ENCODE measurements at regions not wholly inside any gene's neighbourhood (a gene's known extent, or its start where the extent isn't known, plus 50 kb on each side); places are given as distances from the start of the nearest gene placed in this dataset.
A peak's percentile ranks its signal among the peaks of the same experiment; 100 is the strongest.

- ATAC-seq, result no peak
- no peak for TF ChIP-seq ZNF70 (CRISPR knock-in tag; IDR thresholded peaks at IDR 0.05)
- no peak for TF ChIP-seq ZNF8 (CRISPR knock-in tag; IDR thresholded peaks at IDR 0.05)
- TF ChIP-seq CSDC2 (CRISPR knock-in tag; IDR thresholded peaks at IDR 0.05), result no peak
- TF ChIP-seq SNAI2 (CRISPR knock-in tag; IDR thresholded peaks at IDR 0.05), result no peak
- no peak for TF ChIP-seq ESRRG (CRISPR knock-in tag; IDR thresholded peaks at IDR 0.05)
- TF ChIP-seq CREB5 (CRISPR knock-in tag; IDR thresholded peaks at IDR 0.05; ENCODE audit: low read depth), result no peak
- TF ChIP-seq RARB (CRISPR knock-in tag; IDR thresholded peaks at IDR 0.05), result no peak
- TF ChIP-seq CSRNP3 (CRISPR knock-in tag; IDR thresholded peaks at IDR 0.05), result no peak
- TF ChIP-seq ZC3H10 (CRISPR knock-in tag; IDR thresholded peaks at IDR 0.05), result no peak
- no peak for TF ChIP-seq ZFP3 (CRISPR knock-in tag; IDR thresholded peaks at IDR 0.05)
- TF ChIP-seq TOX (CRISPR knock-in tag; IDR thresholded peaks at IDR 0.05; ENCODE audit: borderline replicate concordance), result no peak
- no peak for TF ChIP-seq GLIS3 (CRISPR knock-in tag; IDR thresholded peaks at IDR 0.05)
- no peak for TF ChIP-seq POU6F1 (CRISPR knock-in tag; IDR thresholded peaks at IDR 0.05; ENCODE audit: borderline replicate concordance, low read depth)
- TF ChIP-seq ISL1 (CRISPR knock-in tag; IDR thresholded peaks at IDR 0.05), result no peak
- no peak for TF ChIP-seq ZFP30 (CRISPR knock-in tag; IDR thresholded peaks at IDR 0.05)
- no peak for TF ChIP-seq TCF4 (CRISPR knock-in tag; IDR thresholded peaks at IDR 0.05; ENCODE audit: borderline replicate concordance)
Observed at GRCh38 chr10:18737841-18738240, 78.6 kb downstream of the ARL5B start.

DNA sequence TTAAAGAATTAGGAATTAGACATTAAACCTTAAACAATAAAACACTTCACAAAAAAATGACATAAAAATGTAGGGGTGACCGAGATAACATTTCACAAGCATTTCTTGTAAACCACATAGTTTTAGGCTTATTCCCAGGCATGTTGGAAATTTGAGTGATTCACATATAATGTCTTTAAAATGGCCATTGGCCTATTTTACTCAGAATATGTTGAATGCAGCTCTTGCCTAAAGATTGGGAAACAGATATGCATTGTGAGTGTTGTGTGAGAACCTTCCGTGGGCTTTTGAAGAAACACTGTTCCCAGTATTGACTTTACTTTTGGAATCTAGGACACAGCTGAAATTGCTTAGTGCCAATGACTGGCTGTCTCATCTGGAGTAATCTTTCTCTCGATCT is 79.6 kb downstream of the ARL5B start:
- TF ChIP-seq CSRNP3 (CRISPR knock-in tag; IDR thresholded peaks at IDR 0.05) (no peak), ZFP30 (CRISPR knock-in tag; IDR thresholded peaks at IDR 0.05) (no peak), ISL1 (CRISPR knock-in tag; IDR thresholded peaks at IDR 0.05) (peak; percentile 34; the same call in 1 of the 2 replicates)
- TF ChIP-seq, protein P1, sequence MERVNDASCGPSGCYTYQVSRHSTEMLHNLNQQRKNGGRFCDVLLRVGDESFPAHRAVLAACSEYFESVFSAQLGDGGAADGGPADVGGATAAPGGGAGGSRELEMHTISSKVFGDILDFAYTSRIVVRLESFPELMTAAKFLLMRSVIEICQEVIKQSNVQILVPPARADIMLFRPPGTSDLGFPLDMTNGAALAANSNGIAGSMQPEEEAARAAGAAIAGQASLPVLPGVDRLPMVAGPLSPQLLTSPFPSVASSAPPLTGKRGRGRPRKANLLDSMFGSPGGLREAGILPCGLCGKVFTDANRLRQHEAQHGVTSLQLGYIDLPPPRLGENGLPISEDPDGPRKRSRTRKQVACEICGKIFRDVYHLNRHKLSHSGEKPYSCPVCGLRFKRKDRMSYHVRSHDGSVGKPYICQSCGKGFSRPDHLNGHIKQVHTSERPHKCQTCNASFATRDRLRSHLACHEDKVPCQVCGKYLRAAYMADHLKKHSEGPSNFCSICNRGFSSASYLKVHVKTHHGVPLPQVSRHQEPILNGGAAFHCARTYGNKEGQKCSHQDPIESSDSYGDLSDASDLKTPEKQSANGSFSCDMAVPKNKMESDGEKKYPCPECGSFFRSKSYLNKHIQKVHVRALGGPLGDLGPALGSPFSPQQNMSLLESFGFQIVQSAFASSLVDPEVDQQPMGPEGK (CRISPR knock-in tag; IDR thresholded peaks at IDR 0.05; ENCODE audit: borderline replicate concordance), result no peak
- TF ChIP-seq, protein P2, sequence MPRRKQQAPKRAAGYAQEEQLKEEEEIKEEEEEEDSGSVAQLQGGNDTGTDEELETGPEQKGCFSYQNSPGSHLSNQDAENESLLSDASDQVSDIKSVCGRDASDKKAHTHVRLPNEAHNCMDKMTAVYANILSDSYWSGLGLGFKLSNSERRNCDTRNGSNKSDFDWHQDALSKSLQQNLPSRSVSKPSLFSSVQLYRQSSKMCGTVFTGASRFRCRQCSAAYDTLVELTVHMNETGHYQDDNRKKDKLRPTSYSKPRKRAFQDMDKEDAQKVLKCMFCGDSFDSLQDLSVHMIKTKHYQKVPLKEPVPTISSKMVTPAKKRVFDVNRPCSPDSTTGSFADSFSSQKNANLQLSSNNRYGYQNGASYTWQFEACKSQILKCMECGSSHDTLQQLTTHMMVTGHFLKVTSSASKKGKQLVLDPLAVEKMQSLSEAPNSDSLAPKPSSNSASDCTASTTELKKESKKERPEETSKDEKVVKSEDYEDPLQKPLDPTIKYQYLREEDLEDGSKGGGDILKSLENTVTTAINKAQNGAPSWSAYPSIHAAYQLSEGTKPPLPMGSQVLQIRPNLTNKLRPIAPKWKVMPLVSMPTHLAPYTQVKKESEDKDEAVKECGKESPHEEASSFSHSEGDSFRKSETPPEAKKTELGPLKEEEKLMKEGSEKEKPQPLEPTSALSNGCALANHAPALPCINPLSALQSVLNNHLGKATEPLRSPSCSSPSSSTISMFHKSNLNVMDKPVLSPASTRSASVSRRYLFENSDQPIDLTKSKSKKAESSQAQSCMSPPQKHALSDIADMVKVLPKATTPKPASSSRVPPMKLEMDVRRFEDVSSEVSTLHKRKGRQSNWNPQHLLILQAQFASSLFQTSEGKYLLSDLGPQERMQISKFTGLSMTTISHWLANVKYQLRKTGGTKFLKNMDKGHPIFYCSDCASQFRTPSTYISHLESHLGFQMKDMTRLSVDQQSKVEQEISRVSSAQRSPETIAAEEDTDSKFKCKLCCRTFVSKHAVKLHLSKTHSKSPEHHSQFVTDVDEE (CRISPR knock-in tag; IDR thresholded peaks at IDR 0.05), result no peak
- no peak for ATAC-seq

- TF ChIP-seq POU6F1 (CRISPR knock-in tag; IDR thresholded peaks at IDR 0.05; ENCODE audit: borderline replicate concordance, low read depth) (no peak), ZFP30 (CRISPR knock-in tag; IDR thresholded peaks at IDR 0.05) (peak; percentile 91), TOX (CRISPR knock-in tag; IDR thresholded peaks at IDR 0.05; ENCODE audit: borderline replicate concordance) (no peak)
- no peak for ATAC-seq
Observed at GRCh38 chr10:18743926-18744325, 84.7 kb downstream of the ARL5B start.
